HG03108 (cell line): ENCODE measurements at regions not wholly inside any gene's neighbourhood (a gene's known extent, or its start where the extent isn't known, plus 50 kb on each side); places are given as distances from the start of the nearest gene placed in this dataset.

Source experiments
- ATAC-seq: cut with Tn5 transposase; IDR thresholded peaks from one replicate; pipeline ENCODE4 v1.9.1; 2021; ENCODE audit warnings: moderate library complexity; ENCODE audit not compliant: unreplicated experiment

DNA sequence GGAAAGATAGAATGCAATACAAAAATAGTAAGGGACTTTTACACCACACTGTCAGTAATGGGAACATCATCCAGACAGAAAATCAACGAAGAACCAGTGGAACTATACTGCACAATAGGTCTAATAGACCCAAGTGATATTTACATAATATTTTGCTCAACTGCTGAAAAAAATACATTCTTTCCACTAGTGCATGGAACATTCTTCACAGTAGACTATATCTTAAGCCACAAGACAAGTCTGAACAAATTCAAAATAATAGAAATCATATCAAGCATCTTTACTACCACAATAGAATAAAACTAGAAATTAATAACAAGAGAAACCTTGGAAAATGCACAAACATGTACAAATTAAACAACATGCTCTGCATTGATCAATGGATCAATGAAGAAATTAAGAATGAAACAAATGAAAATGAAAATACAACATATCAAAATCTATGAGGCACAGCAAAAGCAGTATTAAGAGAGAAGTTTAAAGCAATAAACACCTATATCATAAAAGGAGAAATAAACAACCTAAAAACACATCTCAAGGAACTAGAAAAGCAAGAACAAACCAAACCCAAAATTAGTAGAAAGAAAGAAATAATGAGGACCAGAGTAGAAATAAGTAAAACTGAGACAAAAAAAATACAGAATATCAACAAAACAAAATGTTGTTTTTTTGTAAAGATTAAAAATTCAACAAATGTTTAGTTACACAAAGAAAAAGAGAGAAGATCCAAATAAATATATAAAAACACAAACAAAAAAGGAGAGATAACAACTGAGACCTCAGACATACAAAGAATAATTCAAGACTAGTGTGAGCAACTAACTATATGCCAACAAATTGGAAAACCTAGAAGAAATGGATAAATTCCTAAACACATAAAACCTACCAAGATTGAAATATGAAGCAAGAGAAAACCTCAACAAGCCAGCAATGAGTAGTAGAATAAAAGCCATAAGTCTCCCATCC lies 51.5 kb upstream of the ANTXR2 start:
- ATAC-seq: no peak
